ENCODE measurements at regions not wholly inside any gene's neighbourhood (a gene's known extent, or its start where the extent isn't known, plus 50 kb on each side); places are given as distances from the start of the nearest gene placed in this dataset.
A peak's percentile ranks its signal among the peaks of the same experiment; 100 is the strongest.

DNA sequence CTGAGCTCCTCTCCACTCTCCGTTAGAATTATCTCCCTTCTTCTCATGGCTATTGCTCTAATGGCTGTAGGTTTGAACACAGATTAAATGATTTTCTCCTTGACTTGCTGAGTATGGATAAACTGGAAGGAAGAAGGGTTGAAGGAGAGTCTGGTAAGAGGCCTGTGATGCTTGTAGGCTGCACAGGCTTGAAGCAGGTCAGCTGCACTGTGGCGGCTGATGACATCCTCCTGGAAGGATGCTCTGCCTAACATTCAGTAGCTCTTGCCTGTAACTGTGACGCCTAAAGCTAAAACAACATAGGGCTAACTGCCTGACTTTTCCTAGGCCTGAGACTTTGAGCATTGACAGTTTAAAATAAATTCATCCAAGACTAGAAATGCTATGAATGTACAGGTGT is 166.3 kb downstream of the MREG start:
- FAIRE-seq = no peak
- 88 to 97% (median 95%) methylated on average over 3 of the region's 3 CpGs for WGBS, 3 donors
- Histone ChIP-seq H3K36me3 (ENCODE audit: control insufficient read depth in 3 of 3, insufficient read depth in 2 of 3, low read depth in 1 of 3, low read length in 3 of 3) (no peaks in the 10 kb centered on the region), H3K9me3 (ENCODE audit: control insufficient read depth in 2 of 2, insufficient read depth in 1 of 2, low read depth in 1 of 2, low read length in 1 of 2) (no peaks in the 10 kb centered on the region), H3K27ac (ENCODE audit: low read depth in 1 of 3, low read length in 2 of 3) (no peak overlapping the region), H3K27me3 (ENCODE audit: control insufficient read depth in 3 of 3, insufficient read depth in 3 of 3, low read length in 3 of 3) (no peaks in the 10 kb centered on the region), H3K4me3 (ENCODE audit: low read depth in 1 of 3, low read length in 3 of 3) (no peak overlapping the region), H3K4me1 (ENCODE audit: control insufficient read depth in 3 of 3, insufficient read depth in 2 of 3, low read depth in 1 of 3, low read length in 2 of 3) (peaks cover 0 to 4% (median 0%) of the 10 kb centered on the region in 3 donors)
- DNase-seq = no peak

DNA sequence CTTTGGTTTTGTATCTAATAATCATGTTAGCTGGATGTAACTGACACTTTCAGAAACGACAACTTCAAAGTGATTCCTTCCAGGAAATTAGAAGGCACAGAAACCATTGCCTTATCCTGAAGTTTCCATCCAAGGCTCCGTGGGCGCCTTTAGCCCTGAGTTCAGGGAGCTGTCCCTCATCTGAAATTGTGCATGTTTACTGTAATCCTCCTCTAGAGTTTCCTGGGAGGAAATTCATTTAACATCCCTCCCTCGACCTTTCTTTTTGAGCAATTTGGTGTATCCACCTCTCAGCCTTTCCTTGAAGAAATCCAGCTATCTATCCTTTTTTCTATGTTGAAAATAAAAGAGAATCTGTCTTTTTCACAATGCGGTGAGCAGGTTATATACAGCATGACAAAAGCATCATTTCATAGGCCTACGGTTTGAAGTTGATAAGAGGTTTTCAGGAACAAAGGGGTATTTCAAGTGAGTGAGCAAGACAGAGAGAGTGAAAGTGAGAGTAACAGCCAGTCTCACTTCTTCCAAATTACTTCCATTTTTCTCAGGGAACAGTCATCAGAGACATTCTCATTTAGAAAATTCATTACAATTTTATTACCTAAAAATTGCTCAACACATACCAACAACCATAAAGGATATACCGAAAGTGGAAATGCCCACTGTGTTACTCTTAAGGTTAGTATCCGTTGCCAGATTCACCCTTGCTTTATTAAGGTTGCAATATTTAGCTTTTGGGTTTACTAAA is 167.3 kb downstream of the MREG start:
- 26 to 56% (median 29%) methylated on average over 8 of the region's 8 CpGs for WGBS, 3 donors

DNA sequence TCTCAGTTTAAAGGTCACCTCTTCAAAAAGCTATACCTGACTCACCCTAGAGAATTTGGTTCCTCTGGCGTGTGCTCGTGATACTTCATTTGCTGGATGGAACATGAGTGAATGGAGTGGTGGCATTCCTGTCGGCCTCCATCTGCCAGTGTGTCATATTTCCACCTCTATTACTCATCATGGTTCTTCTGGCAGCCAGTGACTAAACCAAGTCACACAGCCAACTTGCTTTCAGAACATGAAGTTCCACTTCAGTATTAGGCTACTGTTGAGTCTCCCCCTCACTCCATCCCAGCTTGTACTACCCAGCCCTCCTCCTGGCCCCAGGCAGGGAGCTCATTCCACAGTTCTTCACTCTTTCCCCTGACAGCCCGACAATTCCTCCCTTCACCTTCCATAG is 169.8 kb downstream of the MREG start:
- FAIRE-seq = no peak
- WGBS, 3 donors = 84 to 91% (median 88%) methylated on average over 4 of the region's 4 CpGs

More for the DNA sequence above, 167.3 kb downstream of the MREG start:
- Histone ChIP-seq H3K4me1 (ENCODE audit: control insufficient read depth in 3 of 3, insufficient read depth in 2 of 3, low read depth in 1 of 3, low read length in 2 of 3) (peaks cover 0 to 6% (median 3%) of the 10 kb centered on the region in 3 donors), H3K27me3 (ENCODE audit: control insufficient read depth in 3 of 3, insufficient read depth in 3 of 3, low read length in 3 of 3) (no peaks in the 10 kb centered on the region), H3K4me3 (ENCODE audit: low read depth in 1 of 3, low read length in 3 of 3) (no peak overlapping the region), H3K36me3 (ENCODE audit: control insufficient read depth in 3 of 3, insufficient read depth in 2 of 3, low read depth in 1 of 3, low read length in 3 of 3) (no peaks in the 10 kb centered on the region), H3K9me3 (ENCODE audit: control insufficient read depth in 2 of 2, insufficient read depth in 1 of 2, low read depth in 1 of 2, low read length in 1 of 2) (no peaks in the 10 kb centered on the region), H3K27ac (ENCODE audit: low read depth in 1 of 3, low read length in 2 of 3) (no peak overlapping the region)
- no peak for FAIRE-seq
- no peak for DNase-seq

DNA sequence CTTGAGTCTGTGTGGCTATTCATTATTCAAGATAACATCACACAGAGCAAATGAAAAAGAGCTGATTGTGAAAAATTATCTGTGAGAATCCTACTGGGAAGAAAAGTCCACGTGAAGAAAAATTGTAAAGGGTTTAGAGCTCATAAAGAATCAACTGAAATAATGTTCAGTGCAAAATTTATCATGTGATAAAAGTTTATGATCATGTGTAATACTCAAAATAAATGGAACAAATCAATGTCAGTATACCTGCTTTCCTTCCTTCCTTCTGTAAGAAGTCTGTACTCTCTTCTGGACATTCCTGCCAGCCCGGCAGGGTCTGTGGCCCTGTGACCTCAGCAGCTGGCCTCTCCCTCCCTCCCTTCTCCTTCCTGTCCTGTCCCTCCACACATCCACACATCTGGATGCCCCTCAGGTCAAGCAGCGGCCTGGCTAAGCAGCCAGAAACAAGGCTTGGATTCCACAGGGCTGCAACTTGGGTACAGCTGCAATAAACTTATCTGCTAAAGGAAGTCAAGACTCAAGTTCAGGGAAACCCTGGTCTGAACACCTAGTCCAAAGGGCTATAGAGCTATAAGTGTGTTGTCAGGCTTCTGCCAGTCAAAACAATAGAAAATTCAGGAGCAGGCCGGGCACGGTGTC is 172.1 kb downstream of the MREG start:
- no peak for FAIRE-seq
- peak; percentile 44 to 70 for DNase-seq
- Histone ChIP-seq H3K9me3 (ENCODE audit: control insufficient read depth in 2 of 2, insufficient read depth in 1 of 2, low read depth in 1 of 2, low read length in 1 of 2) (no peaks in the 10 kb centered on the region), H3K27me3 (ENCODE audit: control insufficient read depth in 3 of 3, insufficient read depth in 3 of 3, low read length in 3 of 3) (no peaks in the 10 kb centered on the region), H3K4me1 (ENCODE audit: control insufficient read depth in 3 of 3, insufficient read depth in 2 of 3, low read depth in 1 of 3, low read length in 2 of 3) (peaks cover 0 to 5% (median 3%) of the 10 kb centered on the region in 3 donors), H3K36me3 (ENCODE audit: control insufficient read depth in 3 of 3, insufficient read depth in 2 of 3, low read depth in 1 of 3, low read length in 3 of 3) (no peaks in the 10 kb centered on the region), H3K4me3 (ENCODE audit: low read depth in 1 of 3, low read length in 3 of 3) (no peak overlapping the region), H3K27ac (ENCODE audit: low read depth in 1 of 3, low read length in 2 of 3) (peak overlapping the region in 2 of 3 donors; percentile 18 to 64)
- WGBS, 3 donors = 18 to 43% (median 32%) methylated on average over 5 of the region's 5 CpGs

More for the DNA sequence above, 169.8 kb downstream of the MREG start:
- H3K9me3 ChIP-seq (ENCODE audit: control insufficient read depth in 2 of 2, insufficient read depth in 1 of 2, low read depth in 1 of 2, low read length in 1 of 2) = no peaks in the 10 kb centered on the region
- no peak overlapping the region for H3K4me3 ChIP-seq (ENCODE audit: low read depth in 1 of 3, low read length in 3 of 3)
- no peak overlapping the region for H3K27ac ChIP-seq (ENCODE audit: low read depth in 1 of 3, low read length in 2 of 3)
- H3K36me3 ChIP-seq (ENCODE audit: control insufficient read depth in 3 of 3, insufficient read depth in 2 of 3, low read depth in 1 of 3, low read length in 3 of 3) = no peaks in the 10 kb centered on the region
- H3K27me3 ChIP-seq (ENCODE audit: control insufficient read depth in 3 of 3, insufficient read depth in 3 of 3, low read length in 3 of 3) = no peaks in the 10 kb centered on the region
- no peak for DNase-seq
- H3K4me1 ChIP-seq (ENCODE audit: control insufficient read depth in 3 of 3, insufficient read depth in 2 of 3, low read depth in 1 of 3, low read length in 2 of 3) = peaks cover 0 to 5% (median 3%) of the 10 kb centered on the region in 3 donors

- Histone ChIP-seq H3K4me1 (ENCODE audit: control insufficient read depth in 3 of 3, insufficient read depth in 2 of 3, low read depth in 1 of 3, low read length in 2 of 3) (peaks cover 2 to 5% (median 3%) of the 10 kb centered on the region in 3 donors), H3K36me3 (ENCODE audit: control insufficient read depth in 3 of 3, insufficient read depth in 2 of 3, low read depth in 1 of 3, low read length in 3 of 3) (no peaks in the 10 kb centered on the region), H3K27me3 (ENCODE audit: control insufficient read depth in 3 of 3, insufficient read depth in 3 of 3, low read length in 3 of 3) (no peaks in the 10 kb centered on the region), H3K4me3 (ENCODE audit: low read depth in 1 of 3, low read length in 3 of 3) (no peak overlapping the region), H3K9me3 (ENCODE audit: control insufficient read depth in 2 of 2, insufficient read depth in 1 of 2, low read depth in 1 of 2, low read length in 1 of 2) (no peaks in the 10 kb centered on the region), H3K27ac (ENCODE audit: low read depth in 1 of 3, low read length in 2 of 3) (no peak overlapping the region)
- WGBS, 3 donors = 83 to 89% (median 85%) methylated on average over 4 of the region's 4 CpGs
- no peak for DNase-seq
- FAIRE-seq = no peak
Measured at GRCh38 chr2:215839816-215840215, 173.5 kb downstream of the MREG start.

DNA sequence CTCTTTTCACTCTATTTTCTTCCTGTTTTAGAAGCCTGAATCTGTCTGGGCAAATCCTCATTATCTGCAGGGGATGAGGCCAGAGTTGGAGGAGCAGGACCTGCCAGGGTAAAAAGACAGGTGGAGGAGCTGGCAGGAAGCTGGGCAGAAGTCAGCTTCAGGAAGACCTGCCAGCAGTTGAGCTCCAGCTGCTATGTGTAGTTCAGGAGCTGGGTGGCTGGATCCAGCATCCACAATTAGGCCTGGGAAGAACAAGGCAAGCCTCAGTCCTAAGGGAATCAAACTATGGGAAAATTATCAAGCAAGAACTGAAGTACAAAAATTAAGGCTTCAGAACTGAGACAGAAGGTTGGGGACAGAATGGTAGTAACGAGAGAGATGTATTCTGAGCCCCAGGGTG is 174.0 kb downstream of the MREG start:
- Histone ChIP-seq H3K27ac (ENCODE audit: low read depth in 1 of 3, low read length in 2 of 3) (no peak overlapping the region), H3K4me3 (ENCODE audit: low read depth in 1 of 3, low read length in 3 of 3) (no peak overlapping the region), H3K36me3 (ENCODE audit: control insufficient read depth in 3 of 3, insufficient read depth in 2 of 3, low read depth in 1 of 3, low read length in 3 of 3) (no peaks in the 10 kb centered on the region), H3K9me3 (ENCODE audit: control insufficient read depth in 2 of 2, insufficient read depth in 1 of 2, low read depth in 1 of 2, low read length in 1 of 2) (no peaks in the 10 kb centered on the region), H3K27me3 (ENCODE audit: control insufficient read depth in 3 of 3, insufficient read depth in 3 of 3, low read length in 3 of 3) (no peaks in the 10 kb centered on the region), H3K4me1 (ENCODE audit: control insufficient read depth in 3 of 3, insufficient read depth in 2 of 3, low read depth in 1 of 3, low read length in 2 of 3) (peaks cover 2 to 6% (median 3%) of the 10 kb centered on the region in 3 donors)
- no peak for FAIRE-seq
- WGBS, 3 donors = 78 to 94% (median 87%) methylated on average over 1 of the region's 1 CpG
- DNase-seq = no peak

- no peak for FAIRE-seq
- DNase-seq = no peak
- 86 to 90% (median 87%) methylated on average over 4 of the region's 4 CpGs for WGBS, 3 donors
- no peaks in the 10 kb centered on the region for H3K9me3 ChIP-seq (ENCODE audit: control insufficient read depth in 2 of 2, insufficient read depth in 1 of 2, low read depth in 1 of 2, low read length in 1 of 2)
- H3K27me3 ChIP-seq (ENCODE audit: control insufficient read depth in 3 of 3, insufficient read depth in 3 of 3, low read length in 3 of 3) = no peaks in the 10 kb centered on the region
- H3K36me3 ChIP-seq (ENCODE audit: control insufficient read depth in 3 of 3, insufficient read depth in 2 of 3, low read depth in 1 of 3, low read length in 3 of 3) = no peaks in the 10 kb centered on the region
- peaks cover 2 to 24% (median 3%) of the 10 kb centered on the region in 3 donors for H3K4me1 ChIP-seq (ENCODE audit: control insufficient read depth in 3 of 3, insufficient read depth in 2 of 3, low read depth in 1 of 3, low read length in 2 of 3)
- no peak overlapping the region for H3K27ac ChIP-seq (ENCODE audit: low read depth in 1 of 3, low read length in 2 of 3)
- H3K4me3 ChIP-seq (ENCODE audit: low read depth in 1 of 3, low read length in 3 of 3) = no peak overlapping the region
Measured at GRCh38 chr2:215836881-215837280, 176.5 kb downstream of the MREG start.

GRCh38 chr2:215835657-215836056 is 177.7 kb downstream of the MREG start:
- no peak overlapping the region for H3K27ac ChIP-seq (ENCODE audit: low read depth in 1 of 3, low read length in 2 of 3)
- H3K36me3 ChIP-seq (ENCODE audit: control insufficient read depth in 3 of 3, insufficient read depth in 2 of 3, low read depth in 1 of 3, low read length in 3 of 3) = no peaks in the 10 kb centered on the region
- no peaks in the 10 kb centered on the region for H3K9me3 ChIP-seq (ENCODE audit: control insufficient read depth in 2 of 2, insufficient read depth in 1 of 2, low read depth in 1 of 2, low read length in 1 of 2)
- no peaks in the 10 kb centered on the region for H3K27me3 ChIP-seq (ENCODE audit: control insufficient read depth in 3 of 3, insufficient read depth in 3 of 3, low read length in 3 of 3)
- DNase-seq = no peak
- peaks cover 2 to 27% (median 4%) of the 10 kb centered on the region in 3 donors for H3K4me1 ChIP-seq (ENCODE audit: control insufficient read depth in 3 of 3, insufficient read depth in 2 of 3, low read depth in 1 of 3, low read length in 2 of 3)
- H3K4me3 ChIP-seq (ENCODE audit: low read depth in 1 of 3, low read length in 3 of 3) = no peak overlapping the region
- WGBS, 3 donors = 79 to 83% (median 82%) methylated on average over 1 of the region's 1 CpG
- FAIRE-seq = no peak
